8988T (cell line): ENCODE measurements at regions not wholly inside any gene's neighbourhood (a gene's known extent, or its start where the extent isn't known, plus 50 kb on each side); places are given as distances from the start of the nearest gene placed in this dataset.

ENCODE experiments used
- DNase-seq: peaks from one replicate; pipeline ENCODE4 v3.0.0; 2011

DNA sequence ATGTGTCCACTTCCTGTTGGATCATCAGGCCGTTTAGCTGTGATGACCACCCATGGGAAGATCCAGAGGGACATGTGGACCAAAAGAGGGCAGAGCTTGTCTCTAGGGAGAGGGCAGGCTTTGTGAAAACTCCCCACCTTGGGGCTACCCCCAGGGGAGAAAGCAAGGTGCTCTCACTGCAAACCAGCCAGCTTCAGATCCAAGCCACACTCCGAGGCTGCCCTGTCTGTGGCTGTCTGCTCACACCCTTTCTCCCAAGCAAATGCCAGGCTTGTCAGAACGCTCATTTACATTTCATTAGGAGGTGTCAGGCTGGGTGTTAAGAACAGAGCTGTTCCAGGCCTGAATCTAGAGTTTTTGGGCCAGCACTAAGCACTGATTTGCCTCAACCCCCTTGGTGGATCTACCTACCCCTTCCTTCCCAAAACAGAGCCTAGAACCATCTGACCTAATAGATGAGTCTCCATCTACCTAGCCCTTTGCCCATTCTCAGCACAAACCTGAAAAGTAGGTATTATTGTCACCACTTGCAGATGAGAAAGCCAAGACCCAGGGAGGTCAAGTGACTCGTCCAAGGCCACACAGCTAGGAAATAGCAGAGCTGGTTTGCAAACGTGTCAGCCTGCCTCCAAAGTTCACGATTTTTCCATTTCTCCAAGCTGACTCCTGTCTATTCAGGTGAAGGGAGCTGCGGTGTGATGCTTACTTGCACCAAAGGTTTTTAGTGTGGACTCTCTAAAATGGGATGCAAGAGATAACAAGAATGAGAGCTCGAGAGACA lies 130.9 kb downstream of the EMX2 start:
- no peak for DNase-seq

DNA sequence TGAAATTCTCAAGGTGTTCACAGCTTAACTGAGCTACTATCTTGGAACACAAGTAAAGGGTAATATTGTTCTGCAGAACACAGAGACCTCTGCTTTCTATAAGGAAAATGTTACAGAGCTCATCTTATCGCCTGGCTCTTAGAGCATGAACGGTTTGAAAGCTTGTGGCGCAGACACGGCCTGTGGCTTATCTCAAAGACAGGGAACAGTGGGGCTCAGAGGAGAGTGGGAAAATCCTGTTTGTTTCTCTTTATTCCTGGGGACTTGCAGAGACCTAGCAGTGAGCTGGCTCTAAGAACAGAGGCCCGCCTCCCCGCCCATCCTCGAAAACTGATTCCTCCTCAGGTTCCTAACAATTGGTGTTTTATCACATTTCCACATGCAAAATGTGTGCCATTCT lies 131.7 kb downstream of the EMX2 start:
- no peak for DNase-seq

GRCh38 chr10:117674646-117675045 lies 132.1 kb downstream of the EMX2 start:
- DNase-seq = no peak

GRCh38 chr10:117675514-117676055 lies 133.0 kb downstream of the EMX2 start:
- no peak for DNase-seq

DNA sequence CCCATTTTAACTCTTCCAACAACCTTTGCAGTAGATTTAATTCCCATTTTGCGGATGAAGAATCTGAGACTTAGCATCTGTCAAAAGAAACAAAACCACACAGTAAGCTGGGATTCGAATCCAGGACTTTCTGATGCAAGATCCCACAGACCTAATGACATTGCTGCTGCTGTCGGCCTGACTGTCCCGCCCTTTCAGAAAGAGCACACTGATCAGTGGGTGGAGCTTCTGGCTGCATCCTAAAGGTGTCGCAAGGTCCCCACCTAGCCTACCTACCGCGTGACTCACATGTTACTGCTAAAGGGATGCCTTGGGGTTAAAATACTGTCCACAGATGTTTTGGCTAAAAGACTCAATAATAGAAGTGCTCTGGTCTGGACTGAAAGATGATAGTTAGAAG lies 134.7 kb downstream of the EMX2 start:
- DNase-seq = no peak

- no peak for DNase-seq
These were observed 135.4 kb downstream of the EMX2 start for GRCh38 chr10:117677890-117678500.

GRCh38 chr10:117680601-117681000 lies 138.1 kb downstream of the EMX2 start:
- DNase-seq = no peak

DNA sequence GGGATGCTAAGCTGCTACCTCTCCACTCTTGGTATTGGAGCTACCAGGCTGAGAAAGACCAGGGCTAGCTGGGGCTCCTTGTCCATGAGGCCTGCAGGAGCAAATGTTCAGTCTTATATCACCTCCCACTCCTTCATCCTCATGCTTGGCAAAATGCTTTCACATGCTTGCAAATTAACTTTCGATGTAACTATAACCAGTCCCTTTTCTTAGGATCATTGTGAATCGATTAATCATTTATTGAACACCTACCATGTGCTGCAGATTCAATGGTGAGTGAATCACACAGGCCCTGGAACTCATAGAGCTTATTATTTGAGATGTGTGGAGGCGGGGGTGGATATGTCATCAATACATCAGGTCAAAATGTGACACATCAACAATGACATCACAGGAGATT lies 138.6 kb downstream of the EMX2 start:
- no peak for DNase-seq

- no peak for DNase-seq
These were observed 141.6 kb downstream of the EMX2 start for GRCh38 chr10:117684046-117684610.

GRCh38 chr10:117684672-117685211 lies 142.2 kb downstream of the EMX2 start:
- DNase-seq = peak; percentile 56

- no peak for DNase-seq
These were observed 142.9 kb downstream of the EMX2 start for GRCh38 chr10:117685431-117685830.

- DNase-seq = no peak
These were observed 144.1 kb downstream of the EMX2 start for GRCh38 chr10:117686606-117687005.

GRCh38 chr10:117688358-117688757 lies 145.8 kb downstream of the EMX2 start:
- DNase-seq = no peak

- DNase-seq = no peak
These were observed 147.0 kb downstream of the EMX2 start for GRCh38 chr10:117689566-117689965.

- no peak for DNase-seq
These were observed 147.8 kb downstream of the EMX2 start for GRCh38 chr10:117690359-117690758.

GRCh38 chr10:117694190-117694589 lies 151.6 kb downstream of the EMX2 start:
- no peak for DNase-seq

DNA sequence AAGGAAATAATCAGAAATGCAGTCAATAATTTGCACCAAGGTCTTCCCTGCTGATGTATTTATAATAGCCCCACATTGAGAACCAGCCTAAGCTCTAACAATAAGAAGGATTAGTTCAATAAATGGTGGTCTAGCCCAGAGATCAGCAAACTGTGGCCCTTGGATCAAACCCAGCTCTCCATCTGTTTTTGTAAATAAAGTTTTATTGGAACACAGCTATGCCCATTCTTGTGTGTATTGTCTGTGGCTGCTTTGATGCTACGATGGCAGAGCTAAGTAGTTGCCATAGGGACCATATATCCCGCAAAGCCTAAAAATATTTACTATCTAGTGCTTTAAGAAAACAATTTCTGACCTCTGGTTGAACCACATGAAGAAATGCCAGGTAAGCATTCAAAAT lies 154.9 kb downstream of the EMX2 start:
- DNase-seq = no peak

DNA sequence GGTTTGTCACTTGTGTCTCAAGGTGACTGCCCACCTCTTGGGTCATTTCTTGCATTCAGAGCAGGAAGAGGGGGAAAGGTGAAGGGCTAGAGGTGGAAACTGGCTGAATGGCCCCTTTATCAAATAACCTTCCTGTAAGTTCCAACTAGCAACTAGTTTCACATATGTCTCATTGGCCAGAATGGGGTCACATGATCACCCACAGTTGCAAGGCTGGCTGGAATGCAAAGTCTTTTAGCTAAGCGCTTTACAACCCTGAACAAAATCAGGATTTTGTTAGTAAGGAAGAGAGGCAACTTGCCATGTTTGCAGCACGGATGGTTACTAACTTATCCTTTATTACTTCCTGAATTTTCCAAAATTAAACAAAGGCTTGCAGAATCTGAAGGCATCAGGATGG lies 156.3 kb downstream of the EMX2 start:
- DNase-seq = no peak

DNA sequence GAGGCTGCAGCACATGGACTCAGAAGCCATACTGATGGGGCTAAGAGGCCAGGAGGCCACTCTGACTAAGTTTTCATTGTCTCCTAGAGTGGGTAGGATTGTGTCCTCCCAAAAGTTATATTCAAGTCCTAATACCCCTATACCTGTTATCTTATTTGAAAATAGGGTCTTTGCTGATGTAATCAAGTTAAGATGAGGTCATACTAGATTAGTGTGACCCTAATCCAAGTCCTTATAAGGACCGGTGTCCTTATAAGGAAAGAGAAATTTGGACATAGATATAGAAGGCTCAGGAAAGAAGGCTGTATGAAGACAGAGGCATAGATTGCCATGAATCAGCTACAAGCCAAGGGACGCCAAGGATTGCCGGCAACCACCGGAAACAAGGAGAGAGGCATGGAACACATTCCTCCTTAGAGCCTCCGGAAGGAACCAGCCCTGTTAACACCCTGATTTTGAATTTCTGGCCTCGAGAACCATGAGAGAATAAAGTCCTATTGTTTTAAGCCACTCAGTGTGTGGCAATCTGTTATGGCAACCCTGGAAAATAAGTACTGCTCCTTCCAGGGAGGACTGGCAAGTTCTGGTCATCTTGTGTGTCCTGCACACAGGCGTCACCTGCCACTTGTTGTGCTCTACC lies 157.0 kb downstream of the EMX2 start:
- DNase-seq = no peak

- no peak for DNase-seq
These were observed 167.7 kb downstream of the EMX2 start for GRCh38 chr10:117710181-117710798.

DNA sequence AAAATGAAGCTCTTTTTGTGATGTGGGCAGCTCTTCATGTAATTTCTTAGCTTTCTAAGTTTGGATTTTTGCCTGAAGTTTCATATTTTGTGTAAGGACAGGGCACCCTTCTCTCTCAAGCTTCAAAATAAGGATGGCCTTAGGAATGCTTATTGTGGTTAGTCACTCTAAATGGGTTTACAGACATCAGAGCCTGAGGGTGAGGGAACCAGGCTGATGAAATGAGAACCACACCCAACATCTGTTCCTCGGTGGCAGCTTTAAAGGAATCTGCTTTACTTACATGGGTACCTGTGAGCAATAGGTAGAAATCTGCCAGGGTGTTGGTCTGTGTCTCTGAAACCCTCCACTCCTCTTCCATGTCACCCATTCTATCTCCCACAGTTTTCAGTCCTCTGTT lies 174.3 kb downstream of the EMX2 start:
- DNase-seq = no peak

DNA sequence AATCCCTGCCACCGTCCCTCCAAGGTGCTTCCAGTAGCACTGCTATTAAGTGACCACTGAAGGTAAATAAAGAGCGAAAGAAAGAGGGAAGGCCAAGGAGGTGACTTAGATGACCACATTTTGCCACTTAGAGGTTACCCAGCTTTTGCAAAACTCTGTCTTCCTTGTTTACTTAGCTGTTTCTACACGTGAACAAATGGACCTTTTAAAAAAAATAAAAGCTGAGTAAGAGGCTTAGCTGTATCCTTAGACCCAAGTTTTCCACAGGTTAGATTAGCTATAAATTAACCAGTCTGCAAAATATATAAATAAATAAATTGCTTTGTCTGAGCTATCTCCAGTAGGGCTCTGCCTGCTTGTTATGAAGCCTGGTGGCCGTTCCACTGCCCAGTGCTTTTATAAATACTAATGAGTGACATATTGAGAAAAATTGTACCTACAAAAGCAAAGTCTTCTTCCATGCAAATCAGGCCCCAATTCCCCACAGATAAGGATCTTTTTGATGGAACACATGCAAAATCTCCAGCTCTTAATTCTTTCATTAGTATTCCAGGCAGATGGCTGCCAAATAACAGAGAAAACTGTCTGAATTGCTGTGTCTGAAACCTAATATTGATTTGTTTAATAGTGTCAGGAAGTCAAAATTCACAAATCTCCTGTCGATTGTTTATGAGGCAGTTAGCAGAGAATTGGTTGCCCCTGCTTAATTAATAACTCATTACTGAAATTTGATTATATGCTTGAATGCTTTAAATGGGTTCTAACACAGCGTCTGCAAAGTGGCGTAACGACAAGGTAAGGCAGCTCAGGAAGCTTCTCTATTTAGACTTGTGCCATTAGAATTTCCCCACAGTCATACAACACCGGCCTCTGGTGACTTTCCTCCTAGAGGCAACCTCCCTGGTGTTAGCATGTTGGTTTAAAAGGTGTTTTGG lies 176.7 kb downstream of the EMX2 start:
- DNase-seq = no peak
